Activated naive CD4-positive, alpha-beta T cell treated with anti-CD3 and anti-CD28 coated beads, Interleukin-2, amount 50 U/mL, for 72 hours (primary cell): ENCODE measurements at regions not wholly inside any gene's neighbourhood (a gene's known extent, or its start where the extent isn't known, plus 50 kb on each side); places are given as distances from the start of the nearest gene placed in this dataset.

Experiments
- ATAC-seq, 2 donors: fragments of 150-1000 bp; cut with Tn5 transposase; 2 replicates each; pipeline ENCODE4 v1.10.0; 2021; ENCODE audit warnings: mild to moderate bottlenecking in 2 of 2, moderate library complexity in 2 of 2
- DNase-seq, 2 donors: peaks; one replicate each; pipeline ENCODE4 v3.0.0; 2021 to 2022; ENCODE audit warnings: low spot score in 2 of 2
- H3K27ac Mint-ChIP-seq, 2 donors: one replicate each; pipeline ENCODE4 v1.8.0; 2022; ENCODE audit warnings: mild to moderate bottlenecking in 2 of 2, mixed read lengths in 2 of 2
- H3K36me3 Mint-ChIP-seq, 2 donors: one replicate each; pipeline ENCODE4 v1.8.0; 2022; ENCODE audit warnings: mixed read lengths in 2 of 2
- H3K9me3 Mint-ChIP-seq, 2 donors: one replicate each; pipeline ENCODE4 v1.8.0; 2022; ENCODE audit warnings: mixed read lengths in 2 of 2

DNA sequence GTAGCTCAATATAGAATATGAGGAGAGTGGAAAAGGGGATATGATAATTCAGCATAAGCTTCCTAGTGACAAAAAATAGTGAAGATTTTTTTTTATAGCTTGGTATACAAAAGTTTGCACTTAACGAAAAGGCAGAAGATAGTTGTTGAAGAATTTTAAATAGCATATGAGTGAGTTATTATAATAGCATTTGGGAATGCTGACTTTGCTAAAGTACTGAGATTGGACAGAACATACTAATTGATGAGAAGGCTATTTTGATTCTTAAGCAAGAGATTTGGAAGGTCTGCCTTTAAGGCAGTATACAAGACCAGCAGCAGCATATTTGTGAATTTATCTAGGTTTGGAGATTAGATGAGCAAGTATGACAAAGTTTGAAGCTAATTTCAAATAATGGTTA lies 600.9 kb upstream of the POT1 start:
- no peak overlapping the region for H3K27ac Mint-ChIP-seq
- H3K9me3 Mint-ChIP-seq, result peaks cover 4 to 9% of the 10 kb centered on the region in 2 donors
- DNase-seq (no peak), ATAC-seq (no peak)
- H3K36me3 Mint-ChIP-seq, result no peaks in the 10 kb centered on the region

- Mint-ChIP-seq H3K27ac (no peak overlapping the region), H3K9me3 (peaks cover 0 to 8% of the 10 kb centered on the region in 2 donors), H3K36me3 (no peaks in the 10 kb centered on the region)
- DNase-seq, result no peak
- no peak for ATAC-seq
These were observed 599.6 kb upstream of the POT1 start for GRCh38 chr7:125529249-125529648.

DNA sequence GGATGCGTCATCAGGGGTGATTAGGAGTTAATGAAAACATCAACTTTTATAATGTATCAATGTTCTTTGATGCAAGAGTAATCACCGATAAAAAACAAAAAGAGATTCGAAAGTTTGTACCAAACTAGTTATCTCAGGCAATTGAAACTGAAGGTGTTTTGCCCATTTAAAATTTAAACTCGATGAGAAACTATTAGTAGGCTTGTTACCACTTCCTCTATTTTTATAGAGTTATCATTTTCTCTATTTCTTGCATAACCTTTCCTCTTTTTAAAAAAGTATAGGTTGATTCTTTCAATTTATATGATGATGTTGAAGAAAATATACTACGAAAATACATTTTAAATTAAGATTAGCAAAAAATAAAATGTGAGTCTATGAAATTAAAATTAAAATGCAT lies 597.3 kb upstream of the POT1 start:
- DNase-seq, result no peak
- Mint-ChIP-seq H3K27ac (no peak overlapping the region), H3K9me3 (peaks cover 0 to 15% of the 10 kb centered on the region in 2 donors), H3K36me3 (no peaks in the 10 kb centered on the region)
- ATAC-seq, result no peak

DNA sequence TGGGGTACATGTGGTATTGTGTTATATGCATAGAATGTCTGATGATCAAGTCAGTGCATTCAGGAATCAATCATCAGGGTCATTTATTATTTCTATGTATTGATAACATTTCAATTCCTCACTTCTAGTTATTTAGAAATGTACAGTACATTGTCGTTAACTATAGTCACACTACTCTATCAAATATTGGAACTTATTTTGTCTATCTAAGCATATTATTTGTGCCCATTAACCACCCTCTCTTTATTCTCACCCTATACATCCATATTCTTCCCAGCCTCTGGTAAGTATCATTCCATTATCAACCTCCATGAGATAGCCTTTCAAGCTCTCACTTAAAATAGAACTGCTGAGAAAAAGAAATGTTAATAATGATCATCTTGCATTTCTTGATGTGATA lies 596.5 kb upstream of the POT1 start:
- no peak overlapping the region for H3K27ac Mint-ChIP-seq
- peaks cover 0 to 15% of the 10 kb centered on the region in 2 donors for H3K9me3 Mint-ChIP-seq
- DNase-seq (no peak), ATAC-seq (no peak)
- no peaks in the 10 kb centered on the region for H3K36me3 Mint-ChIP-seq

- peaks cover 5 to 10% of the 10 kb centered on the region in 2 donors for H3K9me3 Mint-ChIP-seq
- no peak for DNase-seq
- H3K36me3 Mint-ChIP-seq, result no peaks in the 10 kb centered on the region
- no peak for ATAC-seq
- H3K27ac Mint-ChIP-seq, result no peak overlapping the region
These were observed 586.6 kb upstream of the POT1 start for GRCh38 chr7:125516194-125516593.

GRCh38 chr7:125512373-125512772 lies 582.7 kb upstream of the POT1 start:
- ATAC-seq (no peak), DNase-seq (no peak)
- Mint-ChIP-seq H3K36me3 (no peaks in the 10 kb centered on the region), H3K27ac (no peak overlapping the region), H3K9me3 (peaks cover 0 to 4% of the 10 kb centered on the region in 2 donors)

DNA sequence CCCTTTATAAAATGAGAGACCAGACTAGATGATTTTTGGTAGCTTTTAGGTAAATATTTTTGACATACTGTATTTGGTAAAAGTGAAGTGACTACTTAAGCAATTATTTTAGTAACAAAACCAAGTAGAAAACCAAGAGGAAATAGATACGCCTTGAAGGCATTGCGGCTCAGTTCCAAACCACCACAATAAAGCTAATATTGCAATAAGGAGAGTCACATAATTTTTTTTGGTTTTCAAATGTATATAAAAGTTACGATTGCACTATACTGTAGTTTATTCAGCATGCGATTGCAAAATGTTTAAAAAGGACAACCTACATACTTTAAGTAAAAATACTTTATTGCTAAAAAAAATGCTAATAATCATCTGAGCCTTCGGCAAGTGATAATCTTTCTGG lies 581.7 kb upstream of the POT1 start:
- ATAC-seq (no peak), DNase-seq (no peak)
- Mint-ChIP-seq H3K27ac (no peak overlapping the region), H3K9me3 (peaks cover 0 to 4% of the 10 kb centered on the region in 2 donors), H3K36me3 (no peaks in the 10 kb centered on the region)

GRCh38 chr7:125506331-125506730 lies 576.7 kb upstream of the POT1 start:
- no peak for DNase-seq
- H3K27ac Mint-ChIP-seq, result no peak overlapping the region
- no peak for ATAC-seq

DNA sequence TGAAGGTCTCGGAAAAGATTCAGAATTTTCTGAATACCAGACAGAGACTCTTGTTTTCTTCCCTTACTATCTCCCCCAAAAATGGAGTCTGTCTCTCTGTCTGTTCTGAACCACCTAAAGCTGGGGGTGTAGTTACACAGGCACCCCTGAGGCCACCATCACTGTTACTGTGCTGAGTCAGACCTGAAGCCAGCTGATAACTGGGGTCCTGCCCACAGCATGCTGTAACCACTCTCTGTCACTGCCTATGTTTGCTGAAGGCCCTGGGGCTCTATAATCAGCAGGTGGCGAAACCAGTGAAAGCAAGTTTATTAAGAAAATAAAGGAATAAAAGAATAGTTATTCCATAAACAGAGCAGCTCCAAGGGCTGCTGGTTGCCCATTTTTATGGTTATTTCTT lies 575.2 kb upstream of the POT1 start:
- Mint-ChIP-seq H3K27ac (no peak overlapping the region), H3K36me3 (no peaks in the 10 kb centered on the region), H3K9me3 (peaks cover 6 to 17% of the 10 kb centered on the region in 2 donors)
- DNase-seq (no peak), ATAC-seq (no peak)

More at GRCh38 chr7:125506331-125506730, 576.7 kb upstream of the POT1 start:
- Mint-ChIP-seq H3K9me3 (peaks cover 6 to 17% of the 10 kb centered on the region in 2 donors), H3K36me3 (no peaks in the 10 kb centered on the region)

- Mint-ChIP-seq H3K9me3 (peaks cover 6 to 7% of the 10 kb centered on the region in 2 donors), H3K27ac (no peak overlapping the region), H3K36me3 (no peaks in the 10 kb centered on the region)
- no peak for ATAC-seq
- no peak for DNase-seq
These were observed 566.4 kb upstream of the POT1 start for GRCh38 chr7:125495997-125496396.

GRCh38 chr7:125492521-125492920 lies 562.9 kb upstream of the POT1 start:
- Mint-ChIP-seq H3K36me3 (no peaks in the 10 kb centered on the region), H3K9me3 (peaks cover 6% of the 10 kb centered on the region in 2 donors), H3K27ac (no peak overlapping the region)
- DNase-seq (no peak), ATAC-seq (no peak)

- peaks cover 6 to 12% of the 10 kb centered on the region in 2 donors for H3K9me3 Mint-ChIP-seq
- no peak for DNase-seq
- no peak for ATAC-seq
- H3K36me3 Mint-ChIP-seq, result no peaks in the 10 kb centered on the region
- H3K27ac Mint-ChIP-seq, result no peak overlapping the region
These were observed 561.5 kb upstream of the POT1 start for GRCh38 chr7:125491137-125491536.

DNA sequence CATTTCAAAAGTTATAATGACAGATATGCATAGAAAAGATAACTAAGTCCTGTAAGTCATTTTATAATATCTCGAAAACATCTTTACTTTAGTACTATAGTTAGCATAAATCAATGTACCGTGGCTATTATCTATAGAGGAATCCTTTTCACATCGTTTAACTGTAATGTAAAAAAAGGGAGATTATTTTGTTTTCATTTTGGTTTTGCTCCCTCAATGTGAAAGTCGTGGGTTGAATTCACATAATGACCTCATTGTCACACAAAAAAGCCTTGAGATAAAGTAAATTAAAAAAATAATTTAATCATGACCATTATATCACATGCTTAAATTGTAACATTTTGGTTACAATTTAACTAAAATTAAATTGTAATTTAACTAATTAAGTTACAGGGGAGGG lies 560.5 kb upstream of the POT1 start:
- DNase-seq, result no peak
- no peaks in the 10 kb centered on the region for H3K36me3 Mint-ChIP-seq
- ATAC-seq, result no peak
- H3K27ac Mint-ChIP-seq, result no peak overlapping the region
- peaks cover 6 to 12% of the 10 kb centered on the region in 2 donors for H3K9me3 Mint-ChIP-seq

DNA sequence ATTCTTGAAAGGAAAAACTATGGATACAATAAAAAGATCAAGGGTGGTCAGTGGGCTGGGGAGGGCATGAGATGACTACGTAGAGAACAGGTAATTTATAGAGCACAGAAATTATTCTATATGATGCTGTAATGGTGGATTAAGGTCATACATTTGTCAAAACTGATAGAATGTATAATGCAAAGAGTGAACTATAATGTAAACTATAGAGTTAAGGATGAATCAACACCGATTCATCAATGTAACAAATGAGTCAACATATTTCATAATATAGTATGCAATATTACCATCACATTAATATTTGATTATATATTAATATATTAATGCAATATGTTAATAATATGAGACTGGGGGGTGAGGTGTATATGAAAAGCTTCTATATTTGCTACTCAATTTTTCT lies 555.6 kb upstream of the POT1 start:
- Mint-ChIP-seq H3K9me3 (peaks cover 4 to 6% of the 10 kb centered on the region in 2 donors), H3K36me3 (no peaks in the 10 kb centered on the region), H3K27ac (no peak overlapping the region)
- ATAC-seq, result no peak
- DNase-seq, result no peak

DNA sequence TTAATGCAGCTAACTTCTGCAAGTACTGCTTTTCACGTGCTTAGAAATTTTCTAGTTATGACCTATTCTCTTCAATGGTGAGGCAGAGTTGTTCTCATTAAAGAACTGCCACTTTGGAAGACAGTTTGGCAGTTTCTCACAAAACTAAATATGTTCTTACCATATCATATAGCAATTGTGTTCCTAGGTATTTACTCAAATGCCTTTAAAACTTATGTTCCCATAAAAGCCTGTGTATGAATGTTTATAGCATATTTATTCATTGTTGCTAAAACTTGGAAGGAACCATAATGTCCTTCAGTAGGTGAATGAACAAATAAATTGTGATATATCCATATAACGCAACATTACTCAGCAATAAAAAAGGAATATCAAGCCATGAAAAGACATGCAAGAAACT lies 555.1 kb upstream of the POT1 start:
- H3K27ac Mint-ChIP-seq, result no peak overlapping the region
- ATAC-seq (no peak), DNase-seq (no peak)
- H3K9me3 Mint-ChIP-seq, result peaks cover 4 to 6% of the 10 kb centered on the region in 2 donors
- H3K36me3 Mint-ChIP-seq, result no peaks in the 10 kb centered on the region

GRCh38 chr7:125481323-125481722 lies 551.7 kb upstream of the POT1 start:
- H3K27ac Mint-ChIP-seq, result no peak overlapping the region
- no peaks in the 10 kb centered on the region for H3K36me3 Mint-ChIP-seq
- H3K9me3 Mint-ChIP-seq, result peaks cover 4% of the 10 kb centered on the region in 2 donors
- DNase-seq (no peak), ATAC-seq (no peak)

DNA sequence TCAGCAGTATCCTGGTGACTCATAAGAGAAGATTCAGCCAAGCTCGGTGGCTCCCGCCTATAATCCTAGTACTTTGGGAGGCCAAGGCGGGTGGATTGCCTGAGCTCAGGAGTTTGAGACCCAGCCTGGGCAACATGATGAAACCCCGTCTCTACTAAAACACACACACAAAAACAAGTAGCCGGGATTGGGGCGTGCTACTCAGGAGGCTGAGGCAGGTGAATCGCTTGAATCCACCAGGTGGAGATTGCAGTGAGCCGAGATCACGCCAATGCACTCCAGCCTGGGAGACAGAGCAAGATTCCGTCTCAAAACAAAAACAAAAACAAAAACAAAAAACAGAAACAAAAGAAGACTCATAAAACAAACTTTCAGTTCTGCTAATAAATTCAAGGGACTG lies 551.1 kb upstream of the POT1 start:
- DNase-seq (no peak), ATAC-seq (no peak)
- H3K9me3 Mint-ChIP-seq, result peaks cover 4% of the 10 kb centered on the region in 2 donors
- H3K36me3 Mint-ChIP-seq, result no peaks in the 10 kb centered on the region
- no peak overlapping the region for H3K27ac Mint-ChIP-seq

DNA sequence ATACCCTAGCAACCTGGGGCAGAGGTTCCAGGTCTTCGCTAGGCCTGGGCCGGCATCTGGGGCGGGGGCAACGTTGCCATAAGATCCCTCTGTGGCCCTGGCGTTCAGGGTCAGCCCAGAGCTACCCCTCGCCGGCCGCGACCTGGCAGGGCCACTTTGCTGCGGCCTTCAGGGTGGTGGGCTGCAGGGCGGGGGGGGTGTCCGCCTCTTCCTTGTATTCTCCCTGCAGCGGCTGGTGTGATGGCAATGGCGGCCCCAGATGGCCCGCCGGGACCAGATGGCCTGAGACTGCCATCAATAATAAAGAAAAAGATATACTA lies 539.2 kb upstream of the POT1 start:
- no peak overlapping the region for H3K27ac Mint-ChIP-seq
- no peaks in the 10 kb centered on the region for H3K36me3 Mint-ChIP-seq
- no peak for DNase-seq
- ATAC-seq, result no peak
- peaks cover 5 to 11% of the 10 kb centered on the region in 2 donors for H3K9me3 Mint-ChIP-seq
